PC-9 (cell line): ENCODE measurements at regions not wholly inside any gene's neighbourhood (a gene's known extent, or its start where the extent isn't known, plus 50 kb on each side); places are given as distances from the start of the nearest gene placed in this dataset.

Experiments used
- CTCF ChIP-seq: fragments of 200-600 bp; sonication (generic); conservative IDR thresholded peaks from 2 replicates; pipeline ENCODE4 v1.6.1; 2017; ENCODE audit warnings: mixed run types, antibody characterized with exemption, mild to moderate bottlenecking, moderate library complexity
- EZH2 ChIP-seq: fragments of 200-600 bp; sonication (generic); IDR thresholded peaks from 2 replicates; pipeline ENCODE4 v1.8.0; 2017; ENCODE audit warnings: antibody characterized with exemption, low read depth

GRCh38 chr11:87639753-87640364, 535.4 kb downstream of the RAB38 start:
- TF ChIP-seq CTCF (no peak), EZH2 (no peak)
